ENCODE measurements at regions not wholly inside any gene's neighbourhood (a gene's known extent, or its start where the extent isn't known, plus 50 kb on each side); places are given as distances from the start of the nearest gene placed in this dataset.
A peak's percentile ranks its signal among the peaks of the same experiment; 100 is the strongest.
"Not testable (repeated sequence)": the region's sequence is repeated elsewhere in the genome, so short reads cannot be mapped to it uniquely, and the experiment has no call there.

DNA sequence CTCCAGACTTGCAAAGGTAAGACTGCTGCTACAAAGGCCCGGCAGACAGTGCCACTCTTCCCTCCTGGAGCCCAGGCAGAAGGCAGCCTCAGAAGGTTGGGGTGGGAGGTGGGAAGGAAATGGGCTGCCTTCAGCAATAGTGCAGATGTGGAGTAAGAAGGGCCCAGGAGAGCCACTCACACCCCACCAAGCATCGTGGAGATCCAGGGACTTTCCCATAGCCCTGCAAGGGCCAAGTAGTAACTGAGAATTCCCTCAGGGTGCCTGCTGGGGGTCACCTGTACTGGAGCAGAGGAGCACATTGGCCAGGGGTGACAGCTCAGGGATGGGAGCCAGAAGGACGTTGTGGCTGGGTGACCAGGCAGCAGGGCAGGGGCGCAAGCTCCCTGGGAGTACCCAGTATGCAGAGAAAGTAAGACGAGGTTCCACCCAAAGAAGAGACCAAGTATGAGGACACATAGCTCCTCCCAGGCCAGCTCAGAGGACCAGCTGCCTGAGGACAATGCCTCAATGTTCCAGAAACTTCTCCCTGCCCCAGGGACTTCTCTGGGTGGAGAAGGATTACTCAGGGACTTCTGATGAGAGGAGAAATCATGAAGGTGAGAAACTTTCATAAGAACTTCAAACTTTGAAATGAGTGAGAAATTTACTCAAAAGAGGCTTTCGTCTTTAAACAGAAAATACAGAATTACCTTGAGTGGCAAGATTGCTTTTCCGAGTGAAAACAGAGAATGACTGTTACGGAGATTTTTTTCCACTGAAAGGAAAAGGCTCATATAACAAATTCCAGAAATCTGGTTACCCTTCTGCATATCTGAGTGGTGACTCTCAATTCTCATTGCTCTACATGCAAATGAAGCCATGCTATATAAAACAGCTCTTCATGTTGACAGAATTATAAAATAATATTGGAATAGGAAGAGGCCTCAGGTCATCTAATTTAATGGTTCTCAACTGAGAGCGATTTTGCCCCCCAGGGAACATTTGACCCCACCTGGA is 87.9 kb upstream of the TRIO start:
- no peak for DNase-seq (ENCODE audit: low read depth)

DNA sequence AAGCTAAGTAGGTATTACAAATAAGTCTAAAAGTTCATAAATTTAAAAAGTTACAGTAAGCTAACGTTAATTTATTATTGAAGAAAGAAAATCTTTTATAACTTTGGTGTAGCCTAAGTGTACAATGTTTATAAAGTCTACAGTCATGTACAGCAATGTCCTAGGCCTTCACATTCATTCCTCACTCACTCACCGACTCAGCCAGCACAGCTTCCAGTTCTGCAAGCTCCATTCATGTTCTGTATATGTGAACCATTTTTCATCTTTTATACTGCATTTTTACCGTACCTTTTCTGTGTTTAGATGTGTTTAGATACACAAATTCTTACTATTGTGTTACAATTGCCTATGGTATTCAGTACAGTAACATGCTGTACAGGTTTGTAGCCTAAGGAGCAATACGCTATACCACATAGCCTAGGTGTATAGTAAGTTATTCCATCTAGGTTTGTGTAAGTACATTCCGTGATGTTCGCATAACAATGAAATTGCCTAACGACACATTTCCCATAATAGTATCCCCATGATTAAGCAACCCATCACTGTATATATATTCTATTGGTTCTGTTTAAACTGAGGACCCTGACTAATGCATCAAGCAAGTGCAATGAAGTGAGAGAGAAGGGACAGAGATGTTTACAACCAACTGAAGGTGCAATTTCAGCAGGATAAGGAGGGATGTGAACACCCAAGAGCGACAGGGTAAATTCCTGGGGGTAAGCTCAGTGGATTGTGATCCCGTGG is 88.9 kb upstream of the TRIO start:
- no peak for DNase-seq (ENCODE audit: low read depth)

DNA sequence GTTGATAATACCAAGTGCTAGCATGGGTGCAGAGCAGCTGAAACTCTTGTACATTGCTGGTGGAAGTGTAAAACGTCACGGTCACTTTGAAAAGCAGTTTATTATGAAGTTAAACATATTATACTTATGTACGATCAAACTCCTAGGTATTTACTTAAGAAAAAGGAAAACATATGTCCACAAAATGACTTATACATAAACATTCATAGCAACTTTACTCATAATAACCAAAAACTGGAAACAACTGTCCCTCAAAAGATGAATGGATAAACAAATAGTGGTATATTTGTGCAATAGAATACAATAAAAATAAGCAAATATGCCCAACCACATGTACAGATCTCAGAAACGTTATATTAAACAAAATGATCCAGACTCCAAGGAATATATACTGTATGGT is 92.3 kb upstream of the TRIO start:
- no peak for DNase-seq (ENCODE audit: low read depth)

DNA sequence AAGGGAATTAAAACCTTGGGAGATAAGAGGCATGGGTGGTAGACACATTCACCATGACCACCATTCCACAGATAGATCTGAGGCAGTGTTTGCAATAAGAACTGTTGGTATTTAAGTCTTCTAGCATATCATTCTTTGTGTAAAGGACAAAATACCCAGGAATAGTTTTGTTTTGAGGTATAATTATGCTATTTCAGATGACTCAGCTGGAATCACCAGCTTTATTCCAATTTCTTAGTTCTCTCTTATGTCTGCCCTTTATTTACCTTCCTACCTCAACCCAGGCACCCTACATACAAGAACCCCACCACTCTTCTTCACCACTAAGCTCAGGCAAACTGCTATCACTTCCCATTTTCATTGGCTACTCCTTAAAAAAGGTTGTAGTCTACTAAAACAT is 94.7 kb upstream of the TRIO start:
- no peak for DNase-seq (ENCODE audit: low read depth)

DNA sequence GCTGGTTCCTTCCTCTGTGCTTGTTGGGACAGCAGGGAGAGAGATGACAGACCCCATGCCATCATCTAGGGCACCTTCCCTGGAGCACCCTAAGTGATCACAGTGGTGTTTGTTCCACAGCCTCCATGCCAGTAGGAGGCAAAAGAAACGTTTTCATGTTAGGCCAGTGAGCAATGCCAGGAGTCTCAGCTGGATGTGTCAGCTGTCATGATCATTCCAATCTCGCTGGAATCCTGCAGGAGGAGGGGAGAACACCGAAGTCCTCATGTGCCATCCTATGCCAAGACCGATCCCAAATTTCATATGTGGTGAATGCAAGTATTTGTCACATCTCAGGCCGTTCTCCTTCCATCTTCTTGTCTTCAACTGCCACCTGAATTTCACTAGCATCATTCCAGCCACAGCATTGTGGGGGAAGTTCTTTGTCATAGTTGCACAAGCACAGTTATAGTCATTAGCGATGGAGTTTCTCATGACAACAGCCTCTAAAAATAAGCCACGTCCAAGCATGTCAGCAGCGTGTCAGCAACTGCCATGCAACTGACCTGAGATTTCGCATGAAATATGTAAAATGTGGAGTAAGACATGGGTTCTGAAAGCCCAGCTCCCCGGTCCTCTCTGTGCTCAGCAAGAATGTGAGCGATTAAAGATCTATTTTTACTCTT is 97.2 kb upstream of the DNAH5 start:
- no peak for DNase-seq (ENCODE audit: low read depth)

DNA sequence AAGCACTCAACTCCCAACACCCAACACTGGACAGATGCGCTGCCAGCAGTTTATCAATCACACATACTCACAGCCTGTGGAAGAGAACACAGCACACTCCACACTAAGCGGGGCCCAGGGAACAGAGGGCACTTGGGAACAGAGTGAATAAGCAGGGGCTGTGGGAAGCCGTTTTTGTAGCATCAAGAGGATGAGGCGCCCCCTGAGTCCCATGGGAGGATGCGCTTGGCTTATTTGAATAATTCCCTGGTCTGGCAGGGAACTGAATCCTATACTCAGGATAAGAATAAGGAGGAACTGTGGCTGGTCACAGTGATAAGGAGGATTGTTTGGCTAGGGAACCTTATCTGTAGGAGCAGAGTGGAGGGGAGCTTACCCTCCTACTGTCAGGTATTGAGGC is 96.1 kb upstream of the DNAH5 start:
- no peak for DNase-seq (ENCODE audit: low read depth)

DNA sequence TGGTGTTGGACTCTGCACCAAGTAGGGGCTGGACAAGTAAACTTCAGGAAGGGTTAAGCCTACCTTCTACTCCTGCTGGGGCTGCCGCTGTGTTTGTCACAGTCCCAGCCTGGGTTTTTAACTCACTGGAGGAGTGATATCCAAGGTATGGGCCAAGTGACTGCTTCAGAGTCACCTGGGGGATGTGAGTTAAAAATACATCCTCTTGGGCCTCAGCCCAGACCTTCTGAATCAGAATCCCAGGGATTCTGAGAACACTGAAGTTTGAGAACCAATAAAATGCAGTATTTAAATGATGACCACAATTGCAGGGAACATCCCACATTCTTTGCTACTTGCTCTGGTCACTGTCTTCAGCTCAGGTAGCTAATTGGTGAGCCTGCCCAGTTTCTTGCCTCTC is 95.1 kb upstream of the DNAH5 start:
- DNase-seq (ENCODE audit: low read depth) = no peak

DNA sequence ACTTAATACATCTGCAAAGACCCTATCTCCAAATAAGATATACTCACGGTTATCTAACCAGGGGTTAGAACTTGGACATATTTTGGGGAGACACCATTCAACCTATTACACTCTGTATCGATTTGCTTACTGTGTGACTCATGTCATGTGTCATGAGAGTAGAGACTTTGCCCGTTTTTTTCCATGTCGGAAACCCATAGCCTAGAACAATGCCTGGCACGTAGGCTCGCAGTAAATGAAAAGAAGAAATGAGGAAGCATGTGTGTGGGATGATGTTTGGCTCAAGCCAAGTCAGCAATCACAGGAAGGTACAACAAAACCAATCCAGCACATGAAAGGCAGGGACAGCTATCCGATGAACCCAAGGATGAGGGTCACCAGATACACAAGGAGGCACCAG is 94.6 kb upstream of the DNAH5 start:
- no peak for DNase-seq (ENCODE audit: low read depth)

DNA sequence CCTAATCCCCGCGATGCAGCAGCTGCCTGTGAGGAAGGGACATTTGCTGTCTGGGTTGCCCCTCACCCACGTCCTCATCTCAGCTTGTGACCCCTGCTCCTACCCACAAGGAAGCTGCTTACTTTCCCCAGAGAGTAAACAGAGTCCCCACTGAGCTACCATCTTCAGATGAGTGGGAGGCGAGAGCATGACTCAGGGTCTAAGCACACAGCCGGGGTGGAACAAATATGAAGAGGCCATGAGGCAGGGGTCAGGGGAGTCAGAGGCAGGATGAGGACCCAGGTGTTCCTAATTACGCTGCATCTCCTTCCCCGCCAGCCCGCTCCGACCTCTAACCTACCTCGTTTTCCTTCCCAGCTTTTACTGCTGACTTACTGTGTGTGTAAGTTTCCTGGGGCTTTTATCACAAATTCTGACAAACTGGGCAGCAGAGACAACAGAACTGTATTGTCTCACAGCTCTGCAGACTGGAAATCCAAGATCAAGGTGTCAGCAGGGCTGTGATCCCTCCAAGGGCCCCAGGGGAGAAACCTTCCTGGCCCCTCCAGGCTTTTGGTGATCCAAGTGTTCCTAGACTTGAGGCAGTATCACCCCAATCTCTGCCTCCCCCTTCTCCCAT is 94.0 kb upstream of the DNAH5 start:
- DNase-seq (ENCODE audit: low read depth) = no peak

DNA sequence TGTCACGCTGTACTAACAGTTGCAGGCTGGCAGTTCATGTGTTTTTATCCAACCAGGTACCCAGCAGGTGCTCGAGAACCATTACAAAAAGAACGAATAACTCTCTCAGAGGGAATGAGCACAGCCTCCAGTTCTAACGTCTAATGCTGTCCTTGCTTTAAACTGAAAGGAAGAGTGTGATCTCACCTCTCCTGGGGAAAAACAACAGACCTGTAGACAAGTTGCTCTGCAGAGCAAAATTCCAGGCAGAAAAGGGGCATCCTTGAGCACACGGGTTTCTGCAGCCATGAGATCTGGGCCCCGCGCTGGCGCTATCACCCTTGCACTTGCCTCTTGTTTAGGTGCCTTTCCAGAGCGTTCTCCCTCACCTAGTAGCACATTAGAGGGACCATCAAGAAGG is 92.5 kb upstream of the DNAH5 start:
- no peak for DNase-seq (ENCODE audit: low read depth)

DNA sequence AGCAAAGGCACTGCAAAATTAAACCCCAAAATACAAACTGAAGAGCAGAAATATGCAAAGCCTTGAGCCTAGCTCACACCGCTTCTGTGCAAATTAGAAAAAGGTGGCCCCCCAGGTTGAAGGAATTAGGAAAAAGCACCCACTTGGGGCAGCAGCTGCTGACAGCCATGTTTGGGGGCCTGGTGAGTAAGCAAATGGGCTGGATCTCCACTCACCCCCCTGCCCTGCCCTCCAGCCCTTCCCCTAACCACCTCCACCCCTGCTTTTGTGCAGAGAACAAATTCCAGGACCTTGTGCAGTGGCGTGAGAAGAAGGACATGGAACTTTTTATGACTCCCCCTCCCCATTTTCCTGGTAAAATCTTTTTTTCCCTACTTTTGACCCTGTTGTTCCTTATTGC is 92.0 kb upstream of the DNAH5 start:
- no peak for DNase-seq (ENCODE audit: low read depth)

DNA sequence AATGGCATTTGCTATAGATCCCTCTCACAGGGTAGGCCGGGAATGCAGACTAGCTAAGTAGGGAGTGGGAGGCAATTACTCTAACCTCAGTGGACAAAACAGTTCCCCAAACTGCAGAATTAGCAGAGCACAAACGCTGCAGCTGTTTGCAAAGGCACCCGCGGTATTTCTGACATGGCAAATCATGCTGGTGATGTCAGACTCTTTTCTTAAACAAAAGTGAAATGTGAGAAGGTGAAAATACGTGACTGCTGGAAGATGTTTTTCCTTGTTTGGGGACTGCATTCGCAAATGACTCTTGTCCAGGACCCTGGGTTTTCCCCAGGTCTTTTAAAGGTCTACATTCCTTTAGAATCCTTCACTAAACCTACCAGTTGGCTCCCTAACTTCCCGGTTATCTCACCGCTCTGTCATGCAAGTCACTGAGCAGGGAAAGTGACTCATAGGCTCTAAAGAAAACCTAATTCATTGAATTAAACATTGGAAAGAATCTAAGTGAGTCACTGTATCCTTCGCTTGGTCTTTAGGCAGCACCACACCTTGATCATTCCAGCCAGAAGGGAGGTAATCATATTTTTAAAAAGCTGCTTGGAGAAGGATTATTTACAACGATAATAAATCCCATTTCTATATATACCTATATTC is 91.5 kb upstream of the DNAH5 start:
- peak; percentile 87 for DNase-seq (ENCODE audit: low read depth)

DNA sequence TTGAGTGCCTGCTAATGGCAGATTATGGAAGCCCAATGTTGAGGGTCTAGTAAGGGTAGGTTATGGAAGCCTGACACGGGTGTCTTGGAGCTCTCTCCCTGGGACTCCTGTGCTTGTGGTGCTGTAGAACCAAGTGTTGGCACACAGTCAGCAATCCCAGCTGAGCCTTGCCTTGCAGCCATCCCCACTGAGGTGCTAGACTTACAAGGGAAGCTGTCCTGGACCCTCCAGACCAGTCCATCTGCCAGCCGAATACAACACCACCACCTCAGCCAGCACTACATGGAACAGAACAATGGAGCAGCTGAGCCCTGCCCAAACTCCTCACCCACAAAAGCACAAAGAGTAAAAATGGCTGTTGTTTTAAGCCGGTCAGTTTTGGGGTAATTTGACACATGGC is 90.5 kb upstream of the DNAH5 start:
- no peak for DNase-seq (ENCODE audit: low read depth)

DNA sequence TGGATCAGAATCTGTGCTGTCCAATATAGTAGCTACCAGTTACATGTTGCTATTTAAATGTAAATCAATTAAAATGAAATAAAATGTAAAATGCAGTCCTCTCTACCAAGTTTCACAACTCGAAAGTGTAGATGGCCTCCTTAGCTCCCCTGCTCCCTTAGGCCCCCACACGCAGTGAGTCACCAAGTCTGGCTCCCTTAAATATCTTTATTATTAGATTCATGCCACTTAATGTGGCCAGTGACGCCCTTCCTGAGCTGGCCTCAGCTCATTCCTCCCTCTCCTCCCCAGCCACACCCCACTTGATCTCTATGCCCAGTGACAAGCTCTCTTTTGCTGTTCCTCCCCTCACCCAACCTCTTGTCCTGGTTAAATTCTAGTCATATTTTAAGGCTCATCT is 88.4 kb upstream of the DNAH5 start:
- no peak for DNase-seq (ENCODE audit: low read depth)

DNA sequence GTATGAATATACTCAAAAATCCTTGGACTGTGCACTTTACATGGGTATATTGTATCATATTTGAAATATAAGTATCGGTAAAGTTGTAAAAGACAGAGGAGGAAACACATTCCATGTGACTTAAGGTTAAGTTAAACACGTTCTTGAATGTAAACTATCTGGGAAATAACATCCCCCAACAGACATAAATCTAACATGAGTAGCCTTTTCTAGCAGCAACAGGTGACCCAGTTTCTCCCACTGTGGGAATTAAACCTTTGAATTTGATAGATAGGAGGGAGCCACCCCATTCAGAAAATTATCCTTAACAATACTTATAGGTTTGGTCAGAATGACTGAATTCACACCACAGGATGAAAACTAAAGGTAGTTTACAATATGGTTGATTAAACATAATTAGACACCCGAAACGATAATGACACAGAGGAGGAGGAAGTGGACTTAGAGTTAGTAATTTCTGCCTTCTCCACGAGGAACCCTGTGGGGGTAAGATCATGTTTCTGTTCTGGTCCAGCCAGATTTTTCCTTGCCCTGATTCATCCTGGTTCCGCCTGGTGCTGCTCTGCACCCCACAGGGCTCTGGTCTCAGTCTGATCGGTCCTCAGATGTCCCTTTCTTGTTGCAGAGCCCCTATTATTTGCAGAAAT is 84.6 kb upstream of the DNAH5 start:
- DNase-seq (ENCODE audit: low read depth) = no peak

DNA sequence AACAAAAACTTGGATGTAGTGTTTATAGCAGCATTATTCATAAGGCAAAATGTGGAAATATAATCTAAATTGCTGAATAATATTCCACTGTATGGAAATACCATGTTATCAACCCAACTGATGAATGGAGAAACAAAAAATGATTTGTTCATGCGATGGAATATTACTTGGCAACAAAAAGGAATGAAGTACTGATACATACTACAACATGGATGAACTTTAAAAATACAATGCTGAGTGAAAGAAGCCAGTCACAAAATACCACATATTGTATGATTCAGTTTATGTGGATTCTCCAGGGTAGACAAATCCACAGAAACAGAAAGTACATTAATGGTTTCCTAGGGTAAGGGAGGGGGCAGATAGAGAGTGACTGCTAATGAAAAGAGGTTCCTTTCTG is 83.7 kb upstream of the DNAH5 start:
- DNase-seq (ENCODE audit: low read depth) = no peak

DNA sequence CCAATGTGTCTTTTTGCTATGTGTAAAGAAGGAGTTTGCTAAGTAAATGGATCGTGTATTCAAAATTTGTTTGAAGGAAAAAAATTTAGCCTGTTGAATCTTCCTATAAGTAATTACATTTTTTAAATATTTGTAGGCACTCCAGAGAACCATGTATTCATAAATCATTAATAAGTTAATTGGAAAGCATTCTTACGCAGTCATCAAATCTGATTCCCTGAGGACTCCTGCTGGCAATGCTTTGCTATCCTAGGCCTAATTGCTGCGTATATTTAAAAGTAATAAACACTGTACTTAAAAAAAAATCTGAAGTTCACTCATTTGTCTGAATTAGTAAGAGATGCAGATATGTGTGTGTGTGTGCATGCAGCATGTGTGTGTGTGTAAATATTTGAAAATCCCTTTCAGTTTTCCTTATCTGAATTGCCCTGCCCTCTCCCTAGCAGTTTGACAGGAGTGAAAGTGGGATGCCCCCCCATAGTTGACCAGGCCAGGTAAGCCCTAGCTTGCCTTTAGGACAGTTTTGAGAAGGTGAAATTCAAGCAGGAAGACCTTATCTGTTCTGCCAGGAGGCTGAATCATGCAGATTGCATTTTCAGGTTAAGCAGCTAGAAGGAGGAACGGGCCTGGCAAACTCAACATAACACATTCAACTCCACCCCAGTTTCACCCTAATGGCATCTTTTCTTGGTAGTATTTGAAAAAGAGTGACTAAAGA is 81.2 kb upstream of the DNAH5 start:
- no peak for DNase-seq (ENCODE audit: low read depth)

DNA sequence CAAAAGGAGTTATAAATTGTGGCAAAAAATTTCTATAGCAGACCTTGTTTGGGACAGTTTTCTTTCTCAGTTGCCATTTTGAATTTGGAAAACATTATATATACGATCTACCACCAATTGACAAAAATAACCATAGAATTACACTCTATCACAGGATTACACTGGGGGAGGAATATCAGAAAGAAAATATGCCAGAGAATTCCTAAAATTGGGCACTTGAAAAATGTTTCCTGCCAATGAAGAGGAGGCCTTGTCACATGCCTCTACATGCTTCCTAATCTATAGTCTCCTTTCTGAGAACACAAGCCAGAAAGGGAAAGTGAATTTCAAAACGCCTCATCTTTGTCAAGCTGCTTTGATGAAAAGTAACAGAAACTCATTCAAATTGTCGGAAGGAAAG is 78.5 kb upstream of the DNAH5 start:
- no peak for DNase-seq (ENCODE audit: low read depth)

DNA sequence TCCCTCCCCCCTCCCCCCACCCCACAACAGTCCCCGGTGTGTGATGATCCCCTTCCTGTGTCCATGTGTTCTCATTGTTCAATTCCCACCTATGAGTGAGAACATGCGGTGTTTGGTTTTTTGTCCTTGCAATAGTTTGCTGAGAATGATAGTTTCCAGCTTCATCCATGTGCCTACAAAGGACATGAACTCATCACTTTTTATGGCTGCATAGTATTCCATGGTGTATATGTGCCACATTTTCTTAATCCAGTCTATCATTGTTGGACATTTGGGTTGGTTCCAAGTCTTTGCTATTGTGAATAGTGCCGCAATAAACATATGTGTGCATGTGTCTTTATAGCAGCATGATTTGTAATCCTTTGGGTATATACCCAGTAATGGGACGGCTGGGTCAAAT is 76.5 kb upstream of the DNAH5 start:
- not testable (repeated sequence) for DNase-seq (ENCODE audit: low read depth)

DNA sequence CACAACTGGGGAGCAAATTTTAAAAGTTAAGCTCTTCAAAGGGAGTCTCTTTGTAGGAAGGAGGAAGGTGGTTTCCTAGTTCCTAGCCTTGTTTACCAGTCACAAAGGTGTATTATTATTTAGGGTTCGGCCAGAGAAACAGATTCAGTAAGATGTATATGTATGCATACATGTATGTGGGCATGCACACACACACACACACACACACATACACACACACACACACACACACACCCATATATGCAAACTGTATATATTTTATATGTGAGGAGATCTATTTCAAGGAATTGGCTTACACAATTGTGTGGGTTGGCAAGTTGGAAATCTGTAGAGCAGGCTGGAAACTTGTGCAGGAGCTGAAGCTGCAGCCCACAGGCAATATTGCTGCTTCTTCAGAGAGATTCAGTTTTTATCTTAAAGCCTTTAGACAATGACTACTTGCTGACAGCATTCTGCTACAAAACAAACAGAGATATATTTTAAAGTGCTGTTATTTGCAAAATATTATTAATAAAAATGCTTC is 75.3 kb upstream of the DNAH5 start:
- DNase-seq (ENCODE audit: low read depth) = no peak

All from stromal cell of bone marrow (primary cell).